Keratinocyte (primary cell): ENCODE measurements at regions not wholly inside any gene's neighbourhood (a gene's known extent, or its start where the extent isn't known, plus 50 kb on each side); places are given as distances from the start of the nearest gene placed in this dataset.
"Not testable (repeated sequence)": the region's sequence is repeated elsewhere in the genome, so short reads cannot be mapped to it uniquely, and the experiment has no call there.

Source experiments
- CTCF ChIP-seq, 3 experiments: IDR thresholded peaks in 1 of 3; conservative IDR thresholded peaks in 1 of 3; optimal IDR thresholded peaks in 1 of 3; 2 replicates in 2 of 3; 3 replicates in 1 of 3; pipeline versions ENCODE3 to v1.5.1; 2011; ENCODE audit warnings: low read length in 3 of 3, mild to moderate bottlenecking in 3 of 3, moderate library complexity in 2 of 3, control low read depth in 1 of 3, inconsistent platforms in 1 of 3; ENCODE audit not compliant: insufficient read depth in 2 of 3; ENCODE audit errors: extremely low read depth in 1 of 3
- EZH2 ChIP-seq: IDR thresholded peaks from one replicate; pipeline ENCODE4 v1.6.1; 2012; ENCODE audit warnings: inconsistent platforms, mild to moderate bottlenecking, low read length, moderate library complexity

DNA sequence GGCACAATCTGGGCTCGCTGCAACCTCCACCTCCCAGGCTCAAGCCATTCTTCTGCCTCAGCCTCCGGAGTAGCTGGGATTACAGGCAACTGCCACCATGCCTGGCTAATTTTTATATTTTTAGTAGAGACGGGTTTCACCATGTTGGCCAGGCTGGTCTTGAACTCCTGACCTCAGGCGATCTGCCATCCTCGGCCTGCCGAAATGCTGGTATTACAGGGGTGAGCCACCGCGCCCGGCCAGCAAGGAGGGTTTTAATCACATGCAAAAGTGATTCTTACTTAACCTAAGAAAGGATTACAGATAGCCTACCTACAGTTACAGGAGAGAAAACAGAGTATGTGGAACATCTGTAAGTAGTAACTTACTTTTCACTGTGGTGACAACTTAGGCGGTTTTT lies 163.4 kb downstream of the VGLL3 start:
- not testable (repeated sequence) for TF ChIP-seq EZH2; CTCF (optimal IDR thresholded peaks at IDR 0.05 in 1 of 3, IDR thresholded peaks at IDR 0.05 in 1 of 3, conservative IDR thresholded peaks at IDR 0.05 in 1 of 3; ENCODE audit: extremely low read depth in 1 of 3, insufficient read depth in 2 of 3, low read length in 3 of 3)
